ENCODE measurements at regions not wholly inside any gene's neighbourhood (a gene's known extent, or its start where the extent isn't known, plus 50 kb on each side); places are given as distances from the start of the nearest gene placed in this dataset.

GRCh38 chr10:10872764-10873163 is 144.9 kb upstream of the CELF2 start:
- DNase-seq = no peak

DNA sequence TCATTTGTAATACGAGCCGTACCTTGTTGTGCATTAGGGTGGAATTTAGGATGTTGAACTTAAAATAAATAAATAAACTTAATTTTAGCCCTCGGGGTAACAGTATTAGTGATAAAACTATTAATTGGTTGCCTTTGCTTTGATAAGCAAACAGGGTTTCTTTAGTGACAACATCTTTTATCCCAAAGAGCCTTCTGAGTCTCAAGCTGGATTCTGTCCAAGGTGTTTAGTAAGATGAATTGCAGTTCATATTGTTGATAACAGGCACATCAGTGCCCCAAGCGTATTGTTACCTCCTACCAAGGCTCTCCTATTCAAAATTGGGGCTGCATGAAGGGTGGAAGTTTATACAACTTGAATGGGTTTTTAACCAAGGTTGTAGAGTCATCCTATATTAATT is 144.4 kb upstream of the CELF2 start:
- DNase-seq = no peak

DNA sequence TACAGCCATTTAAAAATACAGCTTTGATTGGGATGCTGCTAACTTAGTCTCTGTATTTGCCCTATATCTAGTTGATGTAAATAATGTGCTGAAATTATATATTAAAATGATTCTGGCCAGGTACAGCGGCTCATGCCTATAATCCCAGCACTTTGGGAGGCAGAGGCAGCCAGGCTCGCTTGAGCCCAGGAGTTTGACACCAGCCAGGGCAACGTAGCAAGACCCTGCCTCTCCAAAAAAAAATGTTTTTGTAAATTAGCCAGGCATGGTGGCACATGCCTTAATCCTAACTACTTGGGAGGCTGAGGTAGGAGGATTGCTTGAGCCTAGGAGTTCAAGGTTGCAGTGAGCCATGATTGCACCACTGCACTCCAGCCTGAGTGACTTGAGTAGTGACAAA is 143.8 kb upstream of the CELF2 start:
- no peak for DNase-seq

GRCh38 chr10:10878963-10879362 is 138.7 kb upstream of the CELF2 start:
- DNase-seq = no peak

DNA sequence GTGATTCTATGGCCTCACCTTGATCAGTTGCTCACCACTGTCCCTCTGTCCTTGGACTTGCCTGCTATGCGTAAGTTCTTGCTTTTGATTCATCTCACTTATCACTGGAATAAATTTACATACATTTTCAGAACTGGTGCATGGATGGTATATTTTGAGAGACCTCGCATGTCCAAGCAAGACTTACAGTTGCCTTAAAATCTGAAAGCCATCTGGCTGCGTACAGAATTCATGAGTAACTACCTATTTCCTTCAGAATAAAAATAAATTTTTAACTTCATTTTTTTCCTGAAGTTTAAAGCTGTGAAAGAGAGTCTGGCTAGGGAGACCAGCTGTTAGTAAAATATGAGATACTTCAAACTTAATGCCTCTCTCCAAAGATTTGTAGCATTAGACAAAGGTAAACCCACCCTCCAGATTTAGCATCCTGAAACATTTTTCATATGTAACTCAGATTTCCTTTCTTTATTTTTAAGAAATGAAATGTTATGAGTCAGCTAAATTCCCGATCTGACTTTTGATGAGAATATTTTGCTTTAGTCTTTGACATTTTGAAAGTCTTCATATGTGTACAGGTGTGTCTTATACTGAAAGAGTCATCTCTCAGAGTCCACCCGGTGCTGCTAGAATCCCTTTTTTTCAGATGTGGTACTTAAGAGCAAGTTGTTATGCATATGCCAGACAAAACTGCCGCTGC is 136.4 kb upstream of the CELF2 start:
- no peak for DNase-seq

- DNase-seq = no peak
Measured at GRCh38 chr10:10883737-10884136, 133.9 kb upstream of the CELF2 start.

DNA sequence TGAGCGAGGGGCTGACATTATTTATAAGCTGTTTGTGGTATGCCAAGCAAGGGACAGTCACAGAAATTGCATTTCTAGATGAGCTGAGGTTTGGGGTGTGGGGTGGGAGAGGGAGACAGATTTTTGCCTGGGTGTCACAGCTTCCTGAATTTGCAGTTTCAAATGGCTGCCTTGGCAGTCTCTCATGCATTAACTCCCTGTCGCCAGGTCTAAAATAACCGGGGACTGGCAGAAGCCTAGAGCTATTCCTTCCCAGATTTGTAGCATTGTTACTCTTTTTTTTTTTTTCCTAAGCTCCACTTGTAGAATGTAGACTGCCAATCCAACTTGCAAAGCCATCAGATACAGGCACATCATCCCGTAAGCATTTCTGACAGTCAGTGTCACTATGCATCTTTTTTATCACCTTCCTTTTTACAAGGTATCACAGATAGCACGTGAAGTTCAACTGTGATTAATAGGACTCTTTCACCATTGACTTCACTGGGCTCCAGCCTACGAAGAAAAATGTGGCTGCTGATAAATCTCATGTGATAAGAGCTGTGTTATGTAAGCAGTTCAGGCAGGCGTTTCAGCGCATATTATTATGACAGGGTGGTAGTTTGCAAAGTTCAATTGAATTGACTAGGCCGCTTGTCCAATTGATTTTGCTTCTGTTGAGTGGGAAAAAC is 130.7 kb upstream of the CELF2 start:
- DNase-seq = no peak

DNA sequence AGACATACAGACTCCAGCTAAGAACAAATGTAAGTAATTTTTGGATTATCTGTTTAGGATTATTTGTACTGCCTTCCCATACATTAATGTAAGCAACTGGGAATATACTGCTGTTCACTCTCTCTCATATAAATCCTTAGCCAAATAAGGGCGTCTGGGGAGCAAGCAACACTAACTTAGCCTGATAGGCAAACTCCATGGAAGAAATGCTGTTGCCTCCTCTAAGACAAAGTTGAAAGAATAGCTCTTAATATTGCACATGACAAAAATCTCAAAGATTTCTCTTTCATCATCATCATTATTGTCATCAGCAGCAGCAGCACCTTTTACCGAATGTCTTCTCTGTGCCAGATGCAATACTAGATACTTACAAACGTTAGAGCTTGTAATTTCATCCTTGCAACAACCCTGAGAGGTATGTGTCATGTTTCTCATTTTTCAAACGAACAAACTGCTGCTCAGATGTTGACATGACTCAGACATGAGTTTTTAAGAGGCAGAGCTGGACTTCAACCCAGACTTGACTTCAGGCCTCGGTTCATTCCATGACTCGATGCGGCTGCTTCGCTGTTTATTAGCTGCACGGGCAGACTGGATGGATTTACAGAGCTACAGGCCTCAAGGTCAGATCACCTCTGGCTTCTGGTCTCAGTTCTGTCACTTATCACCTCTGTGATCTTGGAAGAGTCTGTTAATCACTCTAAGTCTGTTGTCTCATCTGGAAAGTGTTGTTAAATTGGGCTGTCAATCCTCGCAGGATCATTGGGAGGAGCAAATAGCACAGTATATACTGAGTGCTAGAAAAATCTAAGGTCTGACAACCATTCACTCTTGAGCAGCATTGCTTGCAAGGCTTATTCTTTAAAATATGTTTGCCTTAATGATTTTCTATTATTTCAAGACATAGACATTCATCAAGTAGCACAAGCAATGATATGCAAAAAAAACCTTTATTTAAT is 126.3 kb upstream of the CELF2 start:
- no peak for DNase-seq

DNA sequence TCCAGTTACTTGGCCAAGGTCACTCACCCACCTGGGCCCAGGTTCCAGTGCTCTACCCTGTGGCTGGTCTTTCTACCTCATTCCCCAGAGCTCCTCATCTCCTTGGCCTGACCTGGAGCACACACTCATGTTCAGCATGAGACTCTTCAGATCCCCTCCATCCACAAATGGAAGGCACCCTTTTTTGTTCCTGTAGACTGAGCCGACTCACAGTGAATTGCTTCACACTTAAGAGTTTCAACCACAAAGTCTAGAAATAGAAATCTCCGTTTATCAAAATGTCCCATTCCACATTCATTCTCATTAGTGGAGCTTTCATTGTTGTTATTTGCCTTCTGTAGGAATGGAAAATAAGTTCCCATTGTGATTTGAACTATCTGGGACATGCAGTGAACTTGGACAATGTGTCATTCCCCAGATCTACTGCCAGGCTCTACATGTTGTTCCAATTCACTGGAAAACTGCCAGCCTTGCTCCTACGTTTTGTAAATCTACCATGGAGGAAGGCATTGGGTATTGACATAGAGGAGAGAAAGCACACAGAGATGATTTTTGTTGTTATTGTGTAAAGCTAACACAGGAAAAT is 125.3 kb upstream of the CELF2 start:
- no peak for DNase-seq

GRCh38 chr10:10897400-10897799 is 120.3 kb upstream of the CELF2 start:
- DNase-seq = no peak

DNA sequence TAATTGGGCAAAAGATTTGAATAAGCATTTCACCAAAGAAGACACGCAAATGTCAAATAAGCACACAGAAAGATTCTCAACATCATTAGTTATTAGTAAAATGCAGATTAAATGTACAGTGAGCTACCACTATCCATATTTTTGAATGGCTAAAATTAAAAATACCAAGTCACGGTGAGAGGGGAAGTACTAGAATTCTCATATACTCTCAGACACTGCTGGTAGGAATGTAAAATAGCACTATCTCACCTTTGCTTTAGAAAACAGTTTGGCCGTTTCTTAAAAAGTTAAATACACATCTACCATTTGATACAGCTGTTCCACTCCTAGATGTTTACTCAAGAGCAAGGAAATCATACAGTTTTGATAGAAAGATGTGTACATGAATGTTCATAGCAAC is 115.8 kb upstream of the CELF2 start:
- no peak for DNase-seq

GRCh38 chr10:10902951-10903350 is 114.7 kb upstream of the CELF2 start:
- no peak for DNase-seq

- DNase-seq = no peak
Measured at GRCh38 chr10:10903620-10904019, 114.1 kb upstream of the CELF2 start.

DNA sequence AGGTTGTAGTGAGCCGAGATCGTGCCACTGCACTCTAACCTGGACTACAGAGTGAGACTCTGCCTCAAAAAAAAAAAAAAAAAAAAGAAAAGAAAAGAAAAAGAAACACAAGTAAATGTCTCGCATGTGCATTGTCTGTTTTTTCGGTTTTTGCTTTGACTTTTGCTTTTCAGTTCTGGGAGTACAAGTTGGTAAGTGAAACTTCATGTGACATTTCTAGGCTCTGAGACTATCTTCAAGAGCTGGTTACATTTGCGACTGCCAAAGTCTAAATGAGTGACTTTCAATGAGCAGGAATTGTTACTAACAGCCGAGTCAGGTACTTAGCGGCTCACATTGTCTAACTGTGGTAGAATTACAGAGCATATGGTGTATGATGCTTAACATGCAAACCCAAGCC is 107.0 kb upstream of the CELF2 start:
- no peak for DNase-seq

DNA sequence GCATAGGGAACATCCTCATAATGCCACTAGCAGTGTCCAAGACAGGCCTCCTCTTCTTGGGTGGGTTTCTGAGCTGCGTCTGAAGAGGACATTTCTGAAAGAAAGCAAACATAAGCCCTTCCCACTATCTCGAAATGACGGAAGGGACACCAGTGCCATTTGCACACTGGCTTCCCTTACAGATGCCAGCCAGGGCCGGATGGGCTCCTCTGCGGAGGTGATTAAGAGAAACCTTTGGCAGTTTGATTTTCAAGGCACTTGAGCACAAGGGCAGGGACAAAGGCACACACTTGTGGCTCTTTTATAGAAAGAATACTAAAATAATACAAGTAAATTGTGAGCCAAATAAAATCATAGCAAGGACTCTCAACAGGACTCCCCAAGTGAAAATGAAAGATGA is 106.6 kb upstream of the CELF2 start:
- DNase-seq = no peak

- DNase-seq = no peak
Measured at GRCh38 chr10:10911471-10911921, 106.2 kb upstream of the CELF2 start.

- no peak for DNase-seq
Measured at GRCh38 chr10:10914144-10914543, 103.5 kb upstream of the CELF2 start.

DNA sequence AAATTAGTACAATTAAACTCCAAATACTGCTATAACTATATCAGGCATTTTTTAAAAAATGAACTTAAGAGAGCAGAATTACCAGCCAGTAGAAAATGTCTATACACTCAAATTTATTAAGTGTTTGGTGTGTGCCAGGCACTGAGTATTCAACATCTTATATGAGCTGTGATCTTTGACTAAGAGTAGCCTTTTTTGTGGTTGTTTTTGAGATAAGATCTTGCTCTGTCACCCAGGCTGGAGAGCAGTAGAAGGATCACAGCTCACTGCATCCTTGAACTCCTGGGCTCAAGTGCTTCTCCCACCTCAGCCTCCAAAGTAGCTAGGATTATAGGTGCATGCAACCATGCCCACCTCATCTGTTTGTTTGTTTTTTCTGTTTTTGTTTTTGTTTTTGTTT is 102.5 kb upstream of the CELF2 start:
- DNase-seq = no peak

GRCh38 chr10:10917031-10917430 is 100.6 kb upstream of the CELF2 start:
- DNase-seq = no peak

DNA sequence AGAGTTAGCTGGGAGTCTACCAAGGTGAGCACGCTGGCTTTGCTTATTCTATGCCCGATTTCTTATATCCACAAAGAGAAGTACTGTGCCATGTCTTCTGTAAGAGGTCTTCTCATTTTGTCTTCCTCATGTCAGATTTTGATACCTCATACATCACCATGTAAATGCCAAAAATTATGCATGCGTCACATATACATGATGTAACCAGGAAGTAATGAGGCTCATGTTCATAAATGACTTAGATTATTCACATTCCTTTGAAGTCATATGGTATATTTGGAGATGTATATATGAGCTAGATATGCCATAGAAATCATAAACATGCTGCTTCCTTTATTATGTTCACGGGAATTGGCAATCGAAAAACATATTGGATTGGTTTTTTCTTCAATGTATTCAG is 97.7 kb upstream of the CELF2 start:
- no peak for DNase-seq

- no peak for DNase-seq
Measured at GRCh38 chr10:10921826-10922461, 95.7 kb upstream of the CELF2 start.

DNA sequence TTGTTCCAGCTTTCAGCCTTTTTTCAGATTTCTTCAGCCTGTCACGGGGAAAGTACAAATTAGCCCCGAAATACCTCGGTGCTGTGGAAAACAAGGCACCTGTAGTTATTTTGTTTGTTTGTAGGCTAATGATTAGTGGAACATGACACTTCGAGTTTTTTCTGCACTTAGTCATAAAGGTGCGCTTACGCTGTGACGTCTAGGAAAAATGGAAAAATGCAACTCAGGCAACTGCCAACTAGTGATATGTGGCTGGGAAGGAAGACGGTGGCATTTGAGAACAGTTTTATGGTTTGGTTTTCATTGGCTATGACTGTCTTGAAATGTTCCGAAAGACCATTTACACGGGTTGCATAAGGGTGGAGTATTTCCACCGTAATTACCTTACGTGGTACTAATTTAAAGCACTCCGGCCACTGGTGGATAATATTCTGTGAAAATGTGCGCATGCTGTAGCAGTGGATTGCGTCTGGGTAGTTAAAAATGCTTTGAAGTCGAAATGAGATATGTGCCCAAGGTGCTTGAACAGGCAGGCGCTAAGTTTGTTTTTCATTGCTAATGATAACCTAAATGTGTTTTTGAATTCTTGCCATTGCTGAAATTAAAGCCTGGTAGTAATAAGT is 94.5 kb upstream of the CELF2 start:
- DNase-seq = no peak

All from CD4-positive, alpha-beta T cell treated with Interleukin-12 subunit alpha and Interleukin-12 subunit beta, for 1 hour (primary cell).